Glutamatergic neuron (in vitro differentiated cells): ENCODE measurements at regions not wholly inside any gene's neighbourhood (a gene's known extent, or its start where the extent isn't known, plus 50 kb on each side); places are given as distances from the start of the nearest gene placed in this dataset.

Source experiments
- DNase-seq: peaks from one replicate; pipeline ENCODE4 v3.0.0; 2022
- H3K27ac Mint-ChIP-seq: one replicate; pipeline ENCODE4 v1.8.0; 2020; ENCODE audit warnings: mild to moderate bottlenecking, mixed read lengths, inconsistent platforms; ENCODE audit not compliant: unreplicated experiment
- H3K27me3 Mint-ChIP-seq: one replicate; pipeline ENCODE4 v1.8.0; 2020; ENCODE audit warnings: mild to moderate bottlenecking, moderate library complexity, mixed read lengths, inconsistent platforms; ENCODE audit not compliant: unreplicated experiment
- H3K36me3 Mint-ChIP-seq: one replicate; pipeline ENCODE4 v1.8.0; 2020; ENCODE audit warnings: mild to moderate bottlenecking, mixed read lengths, inconsistent platforms; ENCODE audit not compliant: unreplicated experiment
- H3K4me1 Mint-ChIP-seq: one replicate; pipeline ENCODE4 v1.8.0; 2020; ENCODE audit warnings: mild to moderate bottlenecking, low read depth, mixed read lengths, inconsistent platforms; ENCODE audit not compliant: unreplicated experiment
- H3K4me3 Mint-ChIP-seq: one replicate; pipeline ENCODE4 v1.8.0; 2020; ENCODE audit warnings: mild to moderate bottlenecking, mixed read lengths, inconsistent platforms; ENCODE audit not compliant: unreplicated experiment
- H3K9me3 Mint-ChIP-seq: one replicate; pipeline ENCODE4 v1.8.0; 2020; ENCODE audit warnings: mild to moderate bottlenecking, moderate library complexity, mixed read lengths, inconsistent platforms; ENCODE audit not compliant: unreplicated experiment
- CTCF ChIP-seq: fragments of 200-600 bp; sonication (generic); IDR thresholded peaks from one replicate; pipeline ENCODE4 v1.5.0; 2021; ENCODE audit not compliant: partially characterized antibody, unreplicated experiment

- Mint-ChIP-seq H3K27me3 (peaks cover 2% of the 10 kb centered on the region), H3K36me3 (no peaks in the 10 kb centered on the region), H3K4me1 (no peaks in the 10 kb centered on the region), H3K9me3 (no peaks in the 10 kb centered on the region), H3K27ac (no peak overlapping the region), H3K4me3 (no peak overlapping the region)
- no peak for DNase-seq
- no peak for TF ChIP-seq CTCF
Measured at GRCh38 chr1:30277415-30277814, 446.0 kb downstream of the MATN1 start.

- Mint-ChIP-seq H3K27ac (no peak overlapping the region), H3K36me3 (no peaks in the 10 kb centered on the region), H3K9me3 (no peaks in the 10 kb centered on the region), H3K4me1 (no peaks in the 10 kb centered on the region), H3K27me3 (peaks cover 6% of the 10 kb centered on the region), H3K4me3 (no peak overlapping the region)
- TF ChIP-seq CTCF: no peak
- no peak for DNase-seq
Measured at GRCh38 chr1:30275926-30276764, 447.2 kb downstream of the MATN1 start.

DNA sequence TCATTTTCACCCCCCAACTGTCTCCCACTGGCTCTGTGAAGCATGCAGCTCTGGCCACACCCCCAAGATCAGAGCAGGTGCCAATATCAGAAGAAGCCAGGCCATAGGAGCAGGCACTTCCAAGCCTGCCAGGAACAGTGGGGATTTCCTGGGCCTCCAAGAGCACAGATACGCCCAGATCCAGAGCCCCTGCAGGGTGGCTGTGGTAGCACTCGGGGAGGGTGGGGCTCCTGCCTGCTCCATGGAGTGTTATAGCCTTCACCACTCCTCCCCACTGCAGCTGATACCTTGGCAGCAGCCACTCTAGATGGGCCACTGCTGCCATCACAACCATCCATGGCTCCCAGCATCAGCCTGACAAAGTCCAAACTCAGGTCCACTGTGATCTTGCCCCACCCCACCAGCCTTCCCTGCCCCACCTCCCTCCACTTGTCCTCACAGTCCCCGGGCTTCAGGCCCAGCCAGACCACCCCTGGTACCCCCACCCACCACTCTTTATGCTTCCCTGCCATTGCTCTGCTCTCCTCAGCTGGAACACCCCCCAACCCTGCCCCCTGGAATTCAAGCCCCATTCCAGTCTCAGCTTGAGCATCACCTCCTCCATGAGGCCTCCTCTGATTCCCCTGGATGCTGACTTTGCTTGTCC lies 448.3 kb downstream of the MATN1 start:
- Mint-ChIP-seq H3K27ac (no peak overlapping the region), H3K4me1 (no peaks in the 10 kb centered on the region), H3K4me3 (no peak overlapping the region), H3K27me3 (peaks cover 7% of the 10 kb centered on the region), H3K9me3 (peaks cover 2% of the 10 kb centered on the region), H3K36me3 (no peaks in the 10 kb centered on the region)
- no peak for DNase-seq
- TF ChIP-seq CTCF: no peak

- no peak overlapping the region for H3K4me3 Mint-ChIP-seq
- no peak for TF ChIP-seq CTCF
- DNase-seq: no peak
- H3K27ac Mint-ChIP-seq: no peak overlapping the region
- peaks cover 2% of the 10 kb centered on the region for H3K9me3 Mint-ChIP-seq
- peaks cover 12% of the 10 kb centered on the region for H3K27me3 Mint-ChIP-seq
- no peaks in the 10 kb centered on the region for H3K4me1 Mint-ChIP-seq
- H3K36me3 Mint-ChIP-seq: no peaks in the 10 kb centered on the region
Measured at GRCh38 chr1:30274173-30274970, 449.0 kb downstream of the MATN1 start.
